Motor neuron (in vitro differentiated cells): ENCODE measurements at regions not wholly inside any gene's neighbourhood (a gene's known extent, or its start where the extent isn't known, plus 50 kb on each side); places are given as distances from the start of the nearest gene placed in this dataset.
"Not testable (repeated sequence)": the region's sequence is repeated elsewhere in the genome, so short reads cannot be mapped to it uniquely, and the experiment has no call there.

Source experiments
- ATAC-seq, 8 experiments: fragments of 200-7000 bp; cut with Tn5 transposase; replicated peaks in 6 of 8; 2 replicates each; pipeline ENCODE4 v1.8.0; 2021; ENCODE audit warnings: mild to moderate bottlenecking in 8 of 8, moderate library complexity in 8 of 8
- H3K27ac ChIP-seq, 2 donors: fragments of 250-450 bp; sonication (Bioruptor Pico); 2 replicates each; pipeline ENCODE4 v1.9.0; 2021; ENCODE audit warnings: antibody characterized with exemption in 2 of 2, mild to moderate bottlenecking in 2 of 2, moderate library complexity in 1 of 2
- H3K4me1 ChIP-seq, 2 donors: fragments of 250-450 bp; sonication (Bioruptor Pico); replicated peaks in 1 of 2; 2 replicates each; pipeline ENCODE4 v1.6.1; 2021; ENCODE audit warnings: antibody characterized with exemption in 2 of 2, mild to moderate bottlenecking in 2 of 2, moderate library complexity in 1 of 2
- H3K4me3 ChIP-seq, 5 donors: fragments of 250-450 bp; sonication (Bioruptor Pico); 2 replicates each; pipeline ENCODE4 v1.9.0; 2021; ENCODE audit warnings: antibody characterized with exemption in 5 of 5, mild to moderate bottlenecking in 5 of 5, moderate library complexity in 4 of 5
- WGBS, 10 experiments: fragments of 450-650 bp; shearing (Covaris generic); methylation state at CpG; one replicate each; pipeline ENCODE4 v1.0.0; 2022; 5-methylcytosine and 5-hydroxymethylcytosine counted together
- in situ Hi-C, 9 experiments: fragments of 400-800 bp; cut with MboI; loops; one replicate each; pipeline ENCODE4 v1.15.0; 2021; ENCODE audit warnings: low sequenced_read_pairs in 9 of 9, low pct_unique_long_range_greater_than_20kb in 2 of 9; ENCODE audit not compliant: unreplicated experiment in 9 of 9

- Histone ChIP-seq H3K27ac (no peak overlapping the region), H3K4me1 (no peaks in the 10 kb centered on the region), H3K4me3 (no peak overlapping the region)
- in situ Hi-C loops = no loop called here
- WGBS, 10 experiments = no CpG with 5 or more reads among the region's 6 CpGs
- ATAC-seq = no peak
These were observed 139.5 kb downstream of the TMEM121 start for GRCh38 chr14:105665951-105666277.

- in situ Hi-C loops = no loop called here
- H3K4me3 ChIP-seq = no peak overlapping the region
- WGBS, 10 experiments = 0 to 25% methylated on average over 2 to 3 of the region's 6 CpGs; no CpG with 5 or more reads in 8 of the 10 experiments
- H3K27ac ChIP-seq = no peak overlapping the region
- H3K4me1 ChIP-seq = no peaks in the 10 kb centered on the region
- no peak for ATAC-seq
These were observed 140.0 kb downstream of the TMEM121 start for GRCh38 chr14:105666420-105666819.

GRCh38 chr14:105666991-105667662, 140.7 kb downstream of the TMEM121 start:
- H3K27ac ChIP-seq, H3K4me3 ChIP-seq, ATAC-seq, in situ Hi-C loops, H3K4me1 ChIP-seq: not testable (repeated sequence)
- no CpG with 5 or more reads among the region's 29 CpGs for WGBS, 10 experiments

- H3K4me3 ChIP-seq, in situ Hi-C loops, ATAC-seq, H3K27ac ChIP-seq, H3K4me1 ChIP-seq: not testable (repeated sequence)
- WGBS, 10 experiments = no CpG with 5 or more reads among the region's 13 CpGs
These were observed 141.3 kb downstream of the TMEM121 start for GRCh38 chr14:105667663-105668020.

- WGBS, 10 experiments = 40 to 84% methylated on average over 1 to 7 of the region's 22 CpGs; no CpG with 5 or more reads in 8 of the 10 experiments
- ATAC-seq, H3K27ac ChIP-seq, H3K4me3 ChIP-seq, in situ Hi-C loops, H3K4me1 ChIP-seq: not testable (repeated sequence)
These were observed 141.6 kb downstream of the TMEM121 start for GRCh38 chr14:105668021-105668420.

GRCh38 chr14:105668471-105669230, 142.3 kb downstream of the TMEM121 start:
- in situ Hi-C loops, ATAC-seq, H3K4me1 ChIP-seq, H3K27ac ChIP-seq, H3K4me3 ChIP-seq: not testable (repeated sequence)
- 20 to 90% (median 63%) methylated on average over 1 to 17 of the region's 29 CpGs; no CpG with 5 or more reads in 3 of the 10 experiments for WGBS, 10 experiments

- H3K27ac ChIP-seq, in situ Hi-C loops, H3K4me1 ChIP-seq, H3K4me3 ChIP-seq, ATAC-seq: not testable (repeated sequence)
- WGBS, 10 experiments = 0 to 80% (median 50%) methylated on average over 1 to 2 of the region's 7 CpGs; no CpG with 5 or more reads in 6 of the 10 experiments
These were observed 142.8 kb downstream of the TMEM121 start for GRCh38 chr14:105669231-105669610.

GRCh38 chr14:105669646-105670045, 143.3 kb downstream of the TMEM121 start:
- H3K27ac ChIP-seq, in situ Hi-C loops, ATAC-seq, H3K4me1 ChIP-seq, H3K4me3 ChIP-seq: not testable (repeated sequence)
- 28% methylated on average over 3 of the region's 16 CpGs; no CpG with 5 or more reads in 9 of the 10 experiments for WGBS, 10 experiments

GRCh38 chr14:105672450-105673200, 146.2 kb downstream of the TMEM121 start:
- H3K4me3 ChIP-seq, ATAC-seq, in situ Hi-C loops, H3K27ac ChIP-seq, H3K4me1 ChIP-seq: not testable (repeated sequence)
- no CpG with 5 or more reads among the region's 55 CpGs for WGBS, 10 experiments

GRCh38 chr14:105675433-105675832, 149.1 kb downstream of the TMEM121 start:
- ATAC-seq, H3K4me3 ChIP-seq, in situ Hi-C loops, H3K4me1 ChIP-seq, H3K27ac ChIP-seq: not testable (repeated sequence)
- 35% methylated on average over 4 of the region's 14 CpGs; no CpG with 5 or more reads in 9 of the 10 experiments for WGBS, 10 experiments

- ATAC-seq, H3K4me1 ChIP-seq, H3K27ac ChIP-seq, in situ Hi-C loops, H3K4me3 ChIP-seq: not testable (repeated sequence)
- WGBS, 10 experiments = 28 to 88% (median 46%) methylated on average over 1 to 6 of the region's 13 CpGs; no CpG with 5 or more reads in 2 of the 10 experiments
These were observed 149.7 kb downstream of the TMEM121 start for GRCh38 chr14:105675905-105676670.

- H3K4me1 ChIP-seq, H3K27ac ChIP-seq, H3K4me3 ChIP-seq, in situ Hi-C loops, ATAC-seq: not testable (repeated sequence)
- 80% methylated on average over 6 of the region's 21 CpGs; no CpG with 5 or more reads in 9 of the 10 experiments for WGBS, 10 experiments
These were observed 151.7 kb downstream of the TMEM121 start for GRCh38 chr14:105678057-105678456.
